ENCODE measurements at regions not wholly inside any gene's neighbourhood (a gene's known extent, or its start where the extent isn't known, plus 50 kb on each side); places are given as distances from the start of the nearest gene placed in this dataset.

DNA sequence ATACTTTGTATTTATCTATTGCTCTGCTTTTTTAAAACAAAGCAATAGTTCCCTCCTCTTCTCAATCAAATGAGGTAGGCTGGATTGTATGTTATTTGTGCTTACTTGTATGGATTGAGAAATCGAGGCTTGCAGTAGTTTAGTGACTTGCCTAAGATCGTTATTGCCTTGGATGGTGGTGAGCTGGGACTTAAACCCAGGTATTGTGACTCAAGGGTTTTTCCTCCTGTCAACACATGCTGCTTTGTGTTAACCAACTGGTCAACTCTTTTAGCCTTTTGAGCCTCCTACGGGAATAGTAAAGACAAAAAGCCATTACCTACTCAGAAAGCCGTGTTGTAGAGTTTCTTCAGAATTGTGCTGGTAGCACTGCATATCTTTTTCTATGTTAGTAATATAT lies 95.2 kb upstream of the THUMPD2 start:
- TF ChIP-seq POLR2A (IDR thresholded peaks at IDR 0.05): no peak
- TF ChIP-seq POLR2AphosphoS5 (IDR thresholded peaks at IDR 0.05): no peak
- TF ChIP-seq, protein P1, sequence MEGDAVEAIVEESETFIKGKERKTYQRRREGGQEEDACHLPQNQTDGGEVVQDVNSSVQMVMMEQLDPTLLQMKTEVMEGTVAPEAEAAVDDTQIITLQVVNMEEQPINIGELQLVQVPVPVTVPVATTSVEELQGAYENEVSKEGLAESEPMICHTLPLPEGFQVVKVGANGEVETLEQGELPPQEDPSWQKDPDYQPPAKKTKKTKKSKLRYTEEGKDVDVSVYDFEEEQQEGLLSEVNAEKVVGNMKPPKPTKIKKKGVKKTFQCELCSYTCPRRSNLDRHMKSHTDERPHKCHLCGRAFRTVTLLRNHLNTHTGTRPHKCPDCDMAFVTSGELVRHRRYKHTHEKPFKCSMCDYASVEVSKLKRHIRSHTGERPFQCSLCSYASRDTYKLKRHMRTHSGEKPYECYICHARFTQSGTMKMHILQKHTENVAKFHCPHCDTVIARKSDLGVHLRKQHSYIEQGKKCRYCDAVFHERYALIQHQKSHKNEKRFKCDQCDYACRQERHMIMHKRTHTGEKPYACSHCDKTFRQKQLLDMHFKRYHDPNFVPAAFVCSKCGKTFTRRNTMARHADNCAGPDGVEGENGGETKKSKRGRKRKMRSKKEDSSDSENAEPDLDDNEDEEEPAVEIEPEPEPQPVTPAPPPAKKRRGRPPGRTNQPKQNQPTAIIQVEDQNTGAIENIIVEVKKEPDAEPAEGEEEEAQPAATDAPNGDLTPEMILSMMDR (IDR thresholded peaks at IDR 0.05): no peak
- no peak for TF ChIP-seq EP300 (IDR thresholded peaks at IDR 0.05)
